ENCODE measurements at regions not wholly inside any gene's neighbourhood (a gene's known extent, or its start where the extent isn't known, plus 50 kb on each side); places are given as distances from the start of the nearest gene placed in this dataset.

DNA sequence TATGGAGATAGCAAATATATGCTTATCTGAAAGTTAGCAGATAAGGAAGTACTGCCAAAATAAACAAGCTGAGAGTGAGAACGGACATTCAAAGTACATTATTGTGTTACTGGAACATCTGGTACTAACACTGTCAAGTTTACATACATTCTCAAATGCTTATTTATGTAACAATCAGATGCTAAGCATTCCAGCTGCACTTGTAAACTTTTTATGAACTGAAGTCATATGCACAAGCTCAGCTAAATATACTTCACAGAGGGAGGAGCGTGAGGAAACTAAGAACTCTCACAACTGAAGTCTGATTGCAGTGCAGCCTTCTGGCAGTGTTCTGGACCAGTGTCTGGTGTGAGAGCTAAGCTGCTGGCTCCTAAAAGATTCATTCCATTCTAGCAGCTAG is 223.7 kb upstream of the NANOGP8 start:
- no peak for TF ChIP-seq EZH2phosphoT487 (conservative IDR thresholded peaks at IDR 0.05; ENCODE audit: low read length)
- TF ChIP-seq, protein P1, sequence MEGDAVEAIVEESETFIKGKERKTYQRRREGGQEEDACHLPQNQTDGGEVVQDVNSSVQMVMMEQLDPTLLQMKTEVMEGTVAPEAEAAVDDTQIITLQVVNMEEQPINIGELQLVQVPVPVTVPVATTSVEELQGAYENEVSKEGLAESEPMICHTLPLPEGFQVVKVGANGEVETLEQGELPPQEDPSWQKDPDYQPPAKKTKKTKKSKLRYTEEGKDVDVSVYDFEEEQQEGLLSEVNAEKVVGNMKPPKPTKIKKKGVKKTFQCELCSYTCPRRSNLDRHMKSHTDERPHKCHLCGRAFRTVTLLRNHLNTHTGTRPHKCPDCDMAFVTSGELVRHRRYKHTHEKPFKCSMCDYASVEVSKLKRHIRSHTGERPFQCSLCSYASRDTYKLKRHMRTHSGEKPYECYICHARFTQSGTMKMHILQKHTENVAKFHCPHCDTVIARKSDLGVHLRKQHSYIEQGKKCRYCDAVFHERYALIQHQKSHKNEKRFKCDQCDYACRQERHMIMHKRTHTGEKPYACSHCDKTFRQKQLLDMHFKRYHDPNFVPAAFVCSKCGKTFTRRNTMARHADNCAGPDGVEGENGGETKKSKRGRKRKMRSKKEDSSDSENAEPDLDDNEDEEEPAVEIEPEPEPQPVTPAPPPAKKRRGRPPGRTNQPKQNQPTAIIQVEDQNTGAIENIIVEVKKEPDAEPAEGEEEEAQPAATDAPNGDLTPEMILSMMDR (IDR thresholded peaks at IDR 0.05; ENCODE audit: insufficient read depth, low read length, poor library complexity, severe bottlenecking), result no peak

All from SU-DHL-6 (cell line).